ENCODE measurements at regions not wholly inside any gene's neighbourhood (a gene's known extent, or its start where the extent isn't known, plus 50 kb on each side); places are given as distances from the start of the nearest gene placed in this dataset.

DNA sequence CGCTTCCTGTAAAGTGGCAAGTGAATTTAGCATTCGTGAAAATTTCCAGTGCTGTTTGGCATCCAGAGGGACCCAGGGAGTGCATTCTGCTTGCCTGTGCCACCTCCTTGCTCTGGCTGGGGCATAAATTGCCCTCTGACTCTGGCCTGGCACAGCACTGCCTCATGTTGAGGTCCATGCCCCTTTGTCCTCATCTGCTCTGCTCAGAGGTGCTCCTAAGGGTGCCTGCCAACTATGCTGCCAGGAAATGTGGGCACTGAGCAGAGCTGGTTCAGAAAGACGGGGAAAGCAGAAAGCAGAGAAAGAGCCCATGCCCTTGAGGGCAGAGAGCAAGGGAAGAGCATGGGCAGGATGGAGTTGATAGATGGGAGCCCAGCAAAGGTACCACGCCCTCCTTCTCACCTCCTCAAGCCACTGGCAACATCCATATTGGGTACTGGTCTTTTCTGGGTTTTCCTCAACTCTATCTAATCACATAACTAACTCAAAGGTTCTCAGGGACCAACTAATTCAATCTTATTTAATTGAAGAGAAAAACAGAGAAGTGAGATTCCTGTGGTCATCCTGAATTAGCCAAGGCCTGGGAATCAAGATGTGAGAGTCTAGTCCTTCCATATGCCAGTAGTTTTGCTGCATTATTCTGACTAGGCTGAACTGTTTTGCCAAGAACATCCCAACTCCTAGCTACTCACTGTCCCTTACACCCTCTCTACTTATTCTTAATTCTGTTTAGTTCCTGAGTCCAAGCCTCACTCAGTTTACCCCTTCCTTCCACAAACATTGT is 441.5 kb upstream of the TNP1 start:
- no peak for TF ChIP-seq CTCF (IDR thresholded peaks at IDR 0.05)
- TF ChIP-seq ZFX (IDR thresholded peaks at IDR 0.05; ENCODE audit: borderline replicate concordance): no peak
